ENCODE measurements at regions not wholly inside any gene's neighbourhood (a gene's known extent, or its start where the extent isn't known, plus 50 kb on each side); places are given as distances from the start of the nearest gene placed in this dataset.

DNA sequence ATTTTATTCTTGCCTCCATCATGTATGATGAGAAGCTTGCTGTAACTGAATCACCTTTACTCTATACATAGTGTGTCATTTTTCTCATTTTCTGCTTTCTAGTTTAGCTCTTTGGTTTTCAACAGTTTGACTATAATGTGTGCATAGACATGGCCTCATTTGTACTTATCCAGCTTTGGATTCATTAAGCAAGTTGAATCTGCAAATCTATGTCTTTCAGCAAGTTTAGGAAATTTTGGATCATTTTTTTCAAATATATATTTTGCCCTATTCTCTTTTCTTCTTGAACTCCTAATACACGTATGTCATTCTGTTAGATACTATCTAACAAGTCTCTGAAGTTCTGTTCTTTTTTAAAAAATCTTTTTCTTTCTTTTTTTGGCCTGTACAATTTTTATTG, 57.8 kb downstream of the PRLHR start:
- ATAC-seq = no peak
- no peak for DNase-seq

DNA sequence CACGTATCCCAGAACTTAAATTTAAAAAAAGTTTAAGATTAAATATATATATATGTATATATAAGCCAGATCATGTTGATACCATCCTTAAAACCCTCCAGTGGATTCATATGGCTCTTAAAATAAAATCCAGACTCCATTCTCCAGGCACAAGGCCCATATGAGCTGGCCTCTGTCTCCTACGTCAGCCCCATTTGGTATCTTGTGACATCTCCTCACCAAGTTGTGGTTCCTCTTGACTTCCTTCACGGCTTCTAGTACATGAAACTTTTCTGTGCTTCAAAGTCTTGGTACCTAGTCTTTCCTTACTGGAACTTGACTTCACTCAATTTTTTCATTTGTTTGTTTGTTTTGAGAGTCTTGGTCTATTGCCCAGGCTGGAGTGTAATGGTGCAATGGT, 61.3 kb downstream of the PRLHR start:
- no peak for DNase-seq
- no peak for ATAC-seq

GRCh38 chr10:118531105-118531852, 64.2 kb downstream of the PRLHR start:
- ATAC-seq (no peak), DNase-seq (no peak)

DNA sequence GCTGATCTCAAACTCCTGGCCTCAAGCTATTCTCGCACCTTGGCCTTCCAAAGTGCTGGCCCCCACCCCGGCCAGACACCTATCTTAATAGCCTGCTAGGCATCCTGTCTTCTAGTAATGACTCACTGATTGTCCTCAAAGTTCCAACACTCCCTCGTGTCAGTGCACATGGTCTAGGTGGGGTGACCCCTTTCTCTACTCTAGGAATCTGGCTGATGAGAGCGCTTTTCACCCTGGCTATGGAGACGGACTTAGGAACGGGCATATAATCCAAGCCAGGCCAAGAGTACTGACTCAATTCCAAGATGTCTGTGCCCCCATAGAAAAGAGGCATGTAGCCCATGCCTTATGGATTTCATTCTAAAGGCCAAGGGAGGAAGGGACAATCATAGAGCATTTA, 67.0 kb downstream of the PRLHR start:
- no peak for ATAC-seq
- DNase-seq = no peak

GRCh38 chr10:118523775-118524174, 71.7 kb downstream of the PRLHR start:
- DNase-seq (no peak), ATAC-seq (no peak)

GRCh38 chr10:118522791-118523498, 72.5 kb downstream of the PRLHR start:
- DNase-seq (no peak), ATAC-seq (no peak)

GRCh38 chr10:118521415-118522117, 73.9 kb downstream of the PRLHR start:
- DNase-seq = no peak
- no peak for ATAC-seq

DNA sequence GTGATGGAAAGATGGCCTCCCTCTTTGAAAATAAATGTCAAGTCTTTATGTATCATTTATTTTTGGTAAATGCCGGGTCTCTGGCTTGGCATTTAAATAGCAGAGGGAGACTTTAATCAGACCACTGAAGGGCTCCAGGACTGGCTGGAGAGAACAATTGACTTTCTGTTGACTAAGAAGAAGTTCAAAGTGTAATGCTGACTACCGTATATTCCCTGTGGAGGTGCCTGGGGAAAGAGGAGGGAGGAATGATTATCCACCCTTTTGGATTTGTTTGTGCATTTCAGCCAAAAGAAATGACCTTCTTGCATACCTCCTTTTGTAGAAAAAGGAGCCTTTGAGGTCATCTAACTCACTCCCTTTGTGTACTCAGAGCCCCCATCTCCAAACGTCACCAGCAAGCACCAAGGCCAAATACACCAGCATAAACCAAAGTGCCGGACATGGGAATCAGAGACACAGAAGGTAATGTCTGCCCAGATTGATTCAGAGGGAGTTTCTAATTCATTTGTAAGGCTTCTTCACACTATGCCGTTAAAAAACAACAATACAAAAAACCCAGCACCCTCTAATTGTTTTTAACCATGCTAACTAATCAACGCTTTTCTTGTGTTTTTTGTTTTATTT, 75.2 kb downstream of the PRLHR start:
- ATAC-seq (no peak), DNase-seq (no peak)

DNA sequence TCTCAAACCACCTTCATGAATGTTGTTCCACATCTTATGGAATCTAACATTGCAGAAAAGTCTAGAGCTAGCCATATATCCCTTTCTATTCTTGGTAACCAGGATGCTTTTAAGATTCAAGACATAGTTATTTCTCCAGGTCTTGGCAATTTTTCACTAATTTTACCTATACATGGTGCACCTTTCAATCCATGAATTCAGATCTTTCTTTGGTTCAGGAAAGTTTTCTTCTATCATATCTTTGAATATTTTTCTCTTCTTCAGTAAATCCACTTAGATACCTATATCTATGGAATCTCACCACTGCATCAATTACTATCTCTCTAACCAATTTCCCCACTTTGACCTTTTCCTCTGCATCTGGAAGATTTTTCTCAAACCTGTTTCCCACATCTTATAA, 77.4 kb downstream of the PRLHR start:
- DNase-seq = no peak
- no peak for ATAC-seq

GRCh38 chr10:118516716-118517115, 78.7 kb downstream of the PRLHR start:
- DNase-seq = no peak
- no peak for ATAC-seq

- DNase-seq (no peak), ATAC-seq (no peak)
These were observed 82.3 kb downstream of the PRLHR start for GRCh38 chr10:118513174-118513573.

DNA sequence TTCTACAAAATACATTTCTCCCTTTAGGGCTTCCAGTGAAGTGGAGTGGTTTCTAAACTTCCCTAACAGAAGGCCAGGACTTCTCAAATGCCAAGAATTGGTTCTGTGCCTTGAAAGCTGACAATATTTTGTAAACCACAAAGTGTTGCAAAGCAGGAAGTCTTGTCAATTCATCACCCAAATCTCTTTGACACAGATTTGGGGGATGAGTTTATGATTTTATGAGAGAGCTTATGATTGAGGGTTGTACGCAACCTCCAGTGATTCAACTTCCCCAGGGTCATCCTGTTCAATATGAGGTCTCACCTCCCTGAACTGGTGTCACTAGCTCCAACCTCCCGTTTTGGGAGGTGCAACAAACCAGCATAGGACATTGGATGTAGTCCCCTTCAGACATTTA, 83.7 kb downstream of the PRLHR start:
- DNase-seq (no peak), ATAC-seq (no peak)

DNA sequence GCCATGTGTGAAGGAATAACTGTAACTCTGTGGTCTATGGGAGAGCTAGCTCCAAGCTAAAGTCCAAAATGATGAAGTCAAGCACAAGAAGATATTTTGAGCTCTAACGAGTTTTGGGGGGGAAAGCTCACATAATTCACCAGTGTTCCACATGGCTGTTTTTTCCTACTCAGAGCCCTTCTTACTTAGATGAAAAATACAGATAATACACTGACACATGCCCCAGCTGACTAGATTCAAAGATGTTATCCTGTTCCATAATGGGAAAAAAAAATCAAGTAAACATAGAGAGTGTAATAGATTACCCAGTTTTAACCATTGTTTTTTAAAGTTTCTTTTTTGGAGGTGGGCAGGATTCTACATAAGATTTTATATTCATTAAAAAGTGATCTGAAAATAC, 86.6 kb downstream of the PRLHR start:
- ATAC-seq (no peak), DNase-seq (no peak)

GRCh38 chr10:118508355-118508754, 87.1 kb downstream of the PRLHR start:
- no peak for ATAC-seq

DNA sequence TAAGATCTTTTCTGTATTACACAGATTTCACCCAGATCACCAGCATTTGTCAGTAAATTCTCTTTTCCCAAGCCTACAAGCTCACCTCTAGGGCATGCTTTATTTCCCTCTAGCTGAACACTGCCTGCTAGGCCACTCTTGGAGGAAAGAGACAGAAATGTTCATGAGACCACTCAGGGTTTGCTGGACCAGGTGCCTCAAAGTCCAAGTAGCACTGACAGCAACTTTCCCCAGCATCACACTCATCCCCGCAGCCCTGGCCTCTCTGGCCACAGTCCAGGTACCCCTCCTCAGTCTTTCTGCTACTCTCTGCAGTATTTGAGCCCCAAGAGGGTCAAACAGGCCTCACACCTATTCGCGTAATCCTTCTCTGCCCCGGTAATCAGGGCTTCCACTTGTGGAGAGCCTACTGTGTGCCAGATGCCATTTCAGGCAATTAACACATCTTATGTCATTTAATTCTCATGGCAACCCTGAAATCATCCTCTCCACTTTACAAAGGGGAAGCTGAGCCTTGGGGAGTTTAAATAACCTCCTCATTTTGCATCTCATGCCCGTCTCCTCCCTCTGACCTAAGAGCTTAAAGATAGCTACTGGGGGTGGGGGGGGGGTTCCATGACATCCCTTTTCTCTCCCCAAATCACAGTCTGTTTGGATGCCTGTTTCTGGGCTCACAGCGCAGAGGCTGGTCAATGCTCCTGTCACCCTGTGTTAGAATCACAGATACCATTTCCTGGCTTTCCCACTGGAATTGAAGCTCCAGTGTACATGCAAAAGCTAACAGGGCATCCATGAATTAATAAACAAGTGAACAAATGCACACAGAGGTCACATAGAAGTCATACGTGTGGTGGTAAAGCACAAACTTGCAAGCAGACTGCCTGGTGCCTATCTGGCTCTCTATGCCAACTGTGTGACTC, 88.5 kb downstream of the PRLHR start:
- ATAC-seq (no peak), DNase-seq (no peak)

More at GRCh38 chr10:118508355-118508754, 87.1 kb downstream of the PRLHR start:
- DNase-seq = no peak

DNA sequence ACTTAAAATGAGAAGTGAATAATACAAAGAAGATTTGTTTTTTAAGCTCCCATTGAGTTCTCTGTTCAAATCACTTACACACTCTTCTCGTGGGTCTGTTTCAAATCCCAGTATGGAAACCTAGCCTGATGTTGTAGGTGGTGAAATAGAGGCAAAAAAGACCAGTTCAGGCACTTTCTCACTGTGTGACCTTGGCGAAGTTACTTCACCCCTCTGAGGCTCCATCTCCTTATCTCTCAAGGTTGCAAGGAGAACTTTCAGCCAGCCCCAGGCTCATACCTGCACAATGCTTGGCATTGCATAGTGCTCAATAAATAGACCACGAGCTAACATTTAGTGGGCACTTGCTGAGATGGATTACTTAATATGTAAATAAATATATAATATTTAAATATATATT, 90.1 kb downstream of the PRLHR start:
- DNase-seq (no peak), ATAC-seq (no peak)

DNA sequence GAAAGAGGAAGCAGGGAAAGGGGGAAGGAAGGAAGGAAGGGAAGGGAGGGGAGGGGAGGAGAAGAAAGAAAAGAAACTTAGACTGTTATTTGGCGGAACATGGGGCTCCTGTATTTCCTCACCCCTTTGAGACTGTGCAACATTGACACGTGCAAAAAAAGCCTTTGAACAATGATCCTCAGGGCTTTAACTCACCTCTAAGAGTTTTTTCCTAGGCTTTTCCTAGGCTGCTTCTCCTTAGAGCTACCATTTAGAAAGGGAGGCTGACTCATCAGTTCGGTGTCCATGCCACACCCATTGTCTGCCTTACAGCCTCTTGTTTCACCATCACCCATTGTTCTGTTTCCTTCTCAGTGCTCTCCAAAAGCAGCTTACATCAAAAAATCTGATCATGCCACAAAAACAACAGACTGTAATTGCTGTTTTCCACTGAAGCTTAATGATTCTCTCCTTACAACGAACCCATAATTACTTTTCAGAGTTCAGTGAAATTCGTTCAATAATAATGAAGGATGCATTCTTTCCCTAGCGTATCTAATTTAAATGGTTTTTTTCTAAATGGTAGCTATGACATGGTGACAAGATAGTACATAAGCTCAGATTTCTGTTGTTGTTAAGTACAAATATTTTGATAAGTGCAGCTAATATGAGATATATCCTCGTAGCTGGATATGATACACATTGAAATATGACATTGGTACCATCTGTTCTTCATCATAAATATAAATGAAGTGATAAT, 90.8 kb downstream of the PRLHR start:
- DNase-seq = no peak
- no peak for ATAC-seq

- DNase-seq = no peak
- ATAC-seq = no peak
These were observed 91.4 kb downstream of the PRLHR start for GRCh38 chr10:118504044-118504443.

GRCh38 chr10:118503192-118503591, 92.3 kb downstream of the PRLHR start:
- DNase-seq = no peak
- no peak for ATAC-seq

GRCh38 chr10:118501637-118502440, 93.6 kb downstream of the PRLHR start:
- no peak for DNase-seq
- no peak for ATAC-seq
